ENCODE measurements at regions not wholly inside any gene's neighbourhood (a gene's known extent, or its start where the extent isn't known, plus 50 kb on each side); places are given as distances from the start of the nearest gene placed in this dataset.

GRCh38 chr18:51611326-51611725, 413.8 kb upstream of the MEX3C start:
- WGBS (ENCODE audit: insufficient coverage, low coverage, missing lambda C conversion rate) = 0% methylated on average over 1 of the region's 1 CpG
- no peaks in the 10 kb centered on the region for H3K9me1 ChIP-seq (ENCODE audit: control insufficient read depth, insufficient read depth, low read length)
- no peak overlapping the region for H3K4me3 ChIP-seq
- TF ChIP-seq KDM1A (IDR thresholded peaks at IDR 0.05) = no peak
- TF ChIP-seq NELFE (IDR thresholded peaks at IDR 0.05; ENCODE audit: insufficient read depth, insufficient read length) = no peak
- no peak for TF ChIP-seq KDM2B (CRISPR knock-in tag; IDR thresholded peaks at IDR 0.05)
- no peak for TF ChIP-seq ELF4 (CRISPR knock-in tag; IDR thresholded peaks at IDR 0.05)
- no peak overlapping the region for H2AFZ ChIP-seq (ENCODE audit: low read depth, low read length)
- H3K4me2 ChIP-seq (ENCODE audit: insufficient read depth, low read length) = no peak overlapping the region
- H3K27me3 ChIP-seq (ENCODE audit: control insufficient read depth in 2 of 2, insufficient read depth in 2 of 2, low read length in 2 of 2) = no peaks in the 10 kb centered on the region
- in situ Hi-C loops (cut with MboI) (no loop called here), intact Hi-C loops (cut with micrococcal nuclease) (no loop called here)
- ATAC-seq (no peak), FAIRE-seq (no peak), DNase-seq (ENCODE audit: extremely low read depth in 1 of 4, low spot score in 3 of 4) (no peak)
- no peaks in the 10 kb centered on the region for H3K79me2 ChIP-seq (ENCODE audit: control insufficient read depth, insufficient read depth, low read length)
- H4K20me1 ChIP-seq (replicated peaks; ENCODE audit: control insufficient read depth, insufficient read depth, low read length) = no peaks in the 10 kb centered on the region
- no peaks in the 10 kb centered on the region for H3K9me3 ChIP-seq (replicated peaks; ENCODE audit: control insufficient read depth, insufficient read depth, low read depth, low read length)
- BruUV-seq (replicated peaks) = no TSS peak
- ChIA-PET CTCF (ENCODE audit: low intra/inter-chr PET ratio) (no interaction called here), POLR2A (no interaction called here)
- no peak overlapping the region for H3K27ac ChIP-seq (ENCODE audit: extremely low read depth, low read depth, low read length)
- H3K4me1 ChIP-seq (replicated peaks in 1 of 2; ENCODE audit: control insufficient read depth in 2 of 2, insufficient read depth in 2 of 2, low read length in 2 of 2) = no peaks in the 10 kb centered on the region
- H3K9ac ChIP-seq (ENCODE audit: insufficient read depth in 1 of 2, low read depth in 2 of 2, low read length in 2 of 2) = no peak overlapping the region
- no peaks in the 10 kb centered on the region for H3K36me3 ChIP-seq (ENCODE audit: control insufficient read depth, insufficient read depth, low read length)

GRCh38 chr18:51614033-51614432, 416.6 kb upstream of the MEX3C start:
- BruUV-seq (replicated peaks) = no TSS peak
- H3K4me2 ChIP-seq (ENCODE audit: insufficient read depth, low read length) = no peak overlapping the region
- ATAC-seq = no peak
- FAIRE-seq = no peak
- no peak for TF ChIP-seq SMARCA4 (IDR thresholded peaks at IDR 0.05)
- TF ChIP-seq ADNP (tag; IDR thresholded peaks at IDR 0.05) = no peak
- no peak for TF ChIP-seq ZBTB12 (CRISPR knock-in tag; IDR thresholded peaks at IDR 0.05)
- no peak for TF ChIP-seq RBBP5 (IDR thresholded peaks at IDR 0.05; ENCODE audit: borderline replicate concordance, insufficient read depth, low read length, poor library complexity, severe bottlenecking)
- no peak for TF ChIP-seq SIRT6 (IDR thresholded peaks at IDR 0.05; ENCODE audit: low read depth, low read length)
- TF ChIP-seq ZNF280B (CRISPR knock-in tag; IDR thresholded peaks at IDR 0.05) = no peak
- no peak for TF ChIP-seq SNRNP70 (optimal IDR thresholded peaks at IDR 0.05; ENCODE audit: low read depth, low read length)
- TF ChIP-seq ZNF551 (CRISPR knock-in tag; IDR thresholded peaks at IDR 0.05) = no peak
- TF ChIP-seq SLC30A9 (CRISPR knock-in tag; IDR thresholded peaks at IDR 0.05) = no peak
- TF ChIP-seq PCBP2 (IDR thresholded peaks at IDR 0.05; ENCODE audit: low read depth, low read length, poor library complexity, severe bottlenecking) = no peak
- TF ChIP-seq FOXP1 (CRISPR knock-in tag; IDR thresholded peaks at IDR 0.05) = no peak
- no peak overlapping the region for H3K27ac ChIP-seq (ENCODE audit: extremely low read depth, low read depth, low read length)
- no peaks in the 10 kb centered on the region for H3K9me1 ChIP-seq (ENCODE audit: control insufficient read depth, insufficient read depth, low read length)
- H4K20me1 ChIP-seq (replicated peaks; ENCODE audit: control insufficient read depth, insufficient read depth, low read length) = no peaks in the 10 kb centered on the region
- in situ Hi-C loops (cut with MboI) (no loop called here), intact Hi-C loops (cut with micrococcal nuclease) (no loop called here)
- H3K9ac ChIP-seq (ENCODE audit: insufficient read depth in 1 of 2, low read depth in 2 of 2, low read length in 2 of 2) = no peak overlapping the region
- H3K79me2 ChIP-seq (ENCODE audit: control insufficient read depth, insufficient read depth, low read length) = no peaks in the 10 kb centered on the region
- no peak overlapping the region for H3K4me3 ChIP-seq
- ChIA-PET POLR2A (no interaction called here), CTCF (ENCODE audit: low intra/inter-chr PET ratio) (no interaction called here)
- no peaks in the 10 kb centered on the region for H3K36me3 ChIP-seq (ENCODE audit: control insufficient read depth, insufficient read depth, low read length)
- no peaks in the 10 kb centered on the region for H3K9me3 ChIP-seq (replicated peaks; ENCODE audit: control insufficient read depth, insufficient read depth, low read depth, low read length)
- no peaks in the 10 kb centered on the region for H3K4me1 ChIP-seq (replicated peaks in 1 of 2; ENCODE audit: control insufficient read depth in 2 of 2, insufficient read depth in 2 of 2, low read length in 2 of 2)
- H3K27me3 ChIP-seq (ENCODE audit: control insufficient read depth in 2 of 2, insufficient read depth in 2 of 2, low read length in 2 of 2) = no peaks in the 10 kb centered on the region
- DNase-seq (ENCODE audit: extremely low read depth in 1 of 4, low spot score in 3 of 4) = peak in 1 of 4 experiments; percentile 3
- H2AFZ ChIP-seq (ENCODE audit: low read depth, low read length) = no peak overlapping the region
- WGBS (ENCODE audit: insufficient coverage, low coverage, missing lambda C conversion rate) = 6% methylated on average over 1 of the region's 5 CpGs

Data from K562 (cell line).